Nephron progenitor cell (in vitro differentiated cells): ENCODE measurements at regions not wholly inside any gene's neighbourhood (a gene's known extent, or its start where the extent isn't known, plus 50 kb on each side); places are given as distances from the start of the nearest gene placed in this dataset.
"Not testable (repeated sequence)": the region's sequence is repeated elsewhere in the genome, so short reads cannot be mapped to it uniquely, and the experiment has no call there.

Source experiments
- DNase-seq: peaks from one replicate; pipeline ENCODE4 v3.0.0; 2021
- H3K27ac Mint-ChIP-seq: 2 replicates; pipeline ENCODE4 v1.8.0; 2021; ENCODE audit warnings: mild to moderate bottlenecking, moderate library complexity, mixed read lengths
- H3K27me3 Mint-ChIP-seq: 2 replicates; pipeline ENCODE4 v1.8.0; 2021; ENCODE audit warnings: mild to moderate bottlenecking, low read depth, mixed read lengths; ENCODE audit not compliant: poor library complexity
- H3K36me3 Mint-ChIP-seq: 2 replicates; pipeline ENCODE4 v1.8.0; 2021; ENCODE audit warnings: low read depth, mixed read lengths
- H3K4me1 Mint-ChIP-seq: 2 replicates; pipeline ENCODE4 v1.8.0; 2021; ENCODE audit warnings: mixed read lengths
- H3K4me3 Mint-ChIP-seq: 2 replicates; pipeline ENCODE4 v1.8.0; 2021; ENCODE audit warnings: mild to moderate bottlenecking, moderate library complexity, mixed read lengths
- H3K9me3 Mint-ChIP-seq: 2 replicates; pipeline ENCODE4 v1.8.0; 2021; ENCODE audit warnings: mild to moderate bottlenecking, moderate library complexity, mixed read lengths
- TF ChIP-seq, protein P1 (sequence below): fragments of 200-600 bp; sonication (generic); IDR thresholded peaks from 2 replicates; pipeline ENCODE4 v1.5.0; 2021; ENCODE audit warnings: antibody characterized with exemption

DNA sequence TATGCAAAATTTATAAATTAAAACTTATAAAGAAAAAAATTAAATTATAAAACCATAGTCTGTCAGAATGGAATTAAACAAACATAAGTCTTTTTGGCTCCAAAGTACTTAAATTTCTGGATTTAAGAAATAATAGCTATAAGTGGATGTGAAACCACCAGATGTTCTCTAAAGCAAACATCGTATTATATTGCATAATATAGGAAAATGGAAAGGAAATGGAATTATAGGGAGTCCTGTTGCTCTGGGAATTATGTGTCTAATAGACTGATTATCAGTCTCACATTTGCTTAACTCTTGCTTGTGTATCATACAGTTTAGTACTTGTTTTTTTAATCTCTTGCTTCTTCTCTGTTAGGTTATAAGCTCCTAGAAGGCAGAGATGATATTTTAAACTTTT is 819.2 kb downstream of the RAPGEF2 start:
- TF ChIP-seq, protein P1, sequence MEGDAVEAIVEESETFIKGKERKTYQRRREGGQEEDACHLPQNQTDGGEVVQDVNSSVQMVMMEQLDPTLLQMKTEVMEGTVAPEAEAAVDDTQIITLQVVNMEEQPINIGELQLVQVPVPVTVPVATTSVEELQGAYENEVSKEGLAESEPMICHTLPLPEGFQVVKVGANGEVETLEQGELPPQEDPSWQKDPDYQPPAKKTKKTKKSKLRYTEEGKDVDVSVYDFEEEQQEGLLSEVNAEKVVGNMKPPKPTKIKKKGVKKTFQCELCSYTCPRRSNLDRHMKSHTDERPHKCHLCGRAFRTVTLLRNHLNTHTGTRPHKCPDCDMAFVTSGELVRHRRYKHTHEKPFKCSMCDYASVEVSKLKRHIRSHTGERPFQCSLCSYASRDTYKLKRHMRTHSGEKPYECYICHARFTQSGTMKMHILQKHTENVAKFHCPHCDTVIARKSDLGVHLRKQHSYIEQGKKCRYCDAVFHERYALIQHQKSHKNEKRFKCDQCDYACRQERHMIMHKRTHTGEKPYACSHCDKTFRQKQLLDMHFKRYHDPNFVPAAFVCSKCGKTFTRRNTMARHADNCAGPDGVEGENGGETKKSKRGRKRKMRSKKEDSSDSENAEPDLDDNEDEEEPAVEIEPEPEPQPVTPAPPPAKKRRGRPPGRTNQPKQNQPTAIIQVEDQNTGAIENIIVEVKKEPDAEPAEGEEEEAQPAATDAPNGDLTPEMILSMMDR, result no peak
- no peak for DNase-seq
- no peak overlapping the region for H3K4me3 Mint-ChIP-seq
- H3K27ac Mint-ChIP-seq, result no peak overlapping the region
- no peaks in the 10 kb centered on the region for H3K4me1 Mint-ChIP-seq
- peaks cover 25% of the 10 kb centered on the region for H3K9me3 Mint-ChIP-seq
- no peaks in the 10 kb centered on the region for H3K36me3 Mint-ChIP-seq
- peaks cover 3% of the 10 kb centered on the region for H3K27me3 Mint-ChIP-seq

DNA sequence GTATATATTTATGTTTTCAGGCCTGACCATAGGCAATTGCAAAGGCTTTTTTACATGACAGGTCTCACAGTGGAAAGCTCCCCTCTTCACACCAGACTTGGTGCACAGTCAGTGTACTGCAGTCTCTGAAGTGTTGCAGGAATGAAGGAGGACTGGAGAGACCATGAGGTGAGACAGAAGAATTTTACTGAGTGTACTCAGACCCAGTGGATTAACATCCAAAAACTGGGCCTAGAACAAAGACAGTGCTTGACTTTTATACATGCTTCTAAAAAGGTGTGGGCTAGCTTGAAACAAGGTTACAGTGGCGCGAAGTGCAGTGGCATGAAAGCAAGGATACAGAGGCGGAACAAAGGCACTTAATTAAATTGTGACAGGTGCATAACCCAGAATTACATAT is 822.9 kb downstream of the RAPGEF2 start:
- H3K4me3 Mint-ChIP-seq, result no peak overlapping the region
- H3K27ac Mint-ChIP-seq, result no peak overlapping the region
- no peaks in the 10 kb centered on the region for H3K4me1 Mint-ChIP-seq
- no peaks in the 10 kb centered on the region for H3K36me3 Mint-ChIP-seq
- peaks cover 3% of the 10 kb centered on the region for H3K27me3 Mint-ChIP-seq
- H3K9me3 Mint-ChIP-seq, result peaks cover 51% of the 10 kb centered on the region
- DNase-seq, result no peak
- TF ChIP-seq, protein P1, result no peak

DNA sequence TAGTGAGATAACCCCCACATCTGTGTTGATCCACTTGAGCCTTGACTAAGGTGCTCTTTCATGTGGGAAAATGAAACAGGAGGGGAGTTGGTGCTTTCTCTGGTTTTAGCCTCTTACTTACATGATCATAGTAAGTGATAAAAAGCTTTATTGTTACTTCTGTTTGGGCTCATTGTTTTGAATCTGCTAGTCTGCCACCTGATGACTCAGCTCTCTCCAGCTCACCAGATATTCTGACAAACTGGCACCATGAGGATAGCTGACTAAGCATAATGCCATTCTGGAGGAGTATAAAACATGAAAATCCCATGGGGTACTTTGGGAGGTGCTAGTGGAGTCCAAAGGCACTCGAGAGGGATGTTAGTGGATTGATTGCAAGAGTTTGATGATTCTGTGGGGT is 824.0 kb downstream of the RAPGEF2 start:
- H3K36me3 Mint-ChIP-seq, result no peaks in the 10 kb centered on the region
- DNase-seq, result no peak
- no peaks in the 10 kb centered on the region for H3K4me1 Mint-ChIP-seq
- TF ChIP-seq, protein P1, result no peak
- no peak overlapping the region for H3K27ac Mint-ChIP-seq
- no peak overlapping the region for H3K4me3 Mint-ChIP-seq
- peaks cover 60% of the 10 kb centered on the region for H3K9me3 Mint-ChIP-seq
- H3K27me3 Mint-ChIP-seq, result peaks cover 3% of the 10 kb centered on the region

DNA sequence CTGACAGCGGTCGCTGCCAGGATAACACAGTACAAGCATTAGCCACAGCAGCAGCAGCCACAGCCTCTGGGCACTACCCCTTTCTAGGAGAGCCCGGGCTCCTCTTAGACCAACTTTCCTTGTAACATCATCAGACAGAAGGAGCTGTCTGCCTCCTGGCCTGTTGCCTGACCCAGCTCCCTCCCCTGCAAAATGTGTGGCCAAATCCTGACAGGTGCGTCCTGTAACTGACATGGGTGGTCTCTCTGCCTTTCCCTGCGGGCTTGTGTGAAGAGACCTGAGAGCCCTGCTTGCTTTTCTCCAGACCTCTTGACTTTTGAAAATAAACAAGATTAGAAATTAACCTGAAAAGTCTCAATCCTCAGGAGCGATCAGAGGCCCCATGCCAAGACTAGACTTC is 824.9 kb downstream of the RAPGEF2 start:
- H3K4me1 Mint-ChIP-seq, result no peaks in the 10 kb centered on the region
- H3K27ac Mint-ChIP-seq, result no peak overlapping the region
- H3K9me3 Mint-ChIP-seq, result peaks cover 63% of the 10 kb centered on the region
- DNase-seq, result no peak
- no peak overlapping the region for H3K4me3 Mint-ChIP-seq
- no peaks in the 10 kb centered on the region for H3K36me3 Mint-ChIP-seq
- H3K27me3 Mint-ChIP-seq, result peaks cover 3% of the 10 kb centered on the region
- TF ChIP-seq, protein P1, result no peak

DNA sequence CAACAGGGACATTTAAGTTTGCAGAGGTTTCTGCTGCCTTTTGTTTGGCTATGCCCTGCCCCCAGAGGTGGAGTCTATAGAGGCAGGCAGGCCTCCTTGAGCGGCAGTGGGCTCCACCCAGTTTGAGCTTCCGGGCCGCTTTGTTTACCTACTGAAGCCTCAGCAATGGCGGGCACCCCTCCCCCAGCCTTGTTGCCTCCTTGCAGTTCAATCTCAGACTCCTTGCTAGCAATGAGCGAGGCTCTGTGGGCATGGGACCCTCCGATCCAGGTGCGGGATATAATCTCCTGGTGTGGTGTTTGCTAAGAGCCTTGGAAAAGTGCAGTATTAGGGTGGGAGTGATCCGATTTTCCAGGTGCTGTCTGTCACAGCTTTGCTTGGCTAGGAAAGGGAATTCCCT is 831.7 kb downstream of the RAPGEF2 start:
- H3K36me3 Mint-ChIP-seq, DNase-seq, H3K27me3 Mint-ChIP-seq, H3K27ac Mint-ChIP-seq, H3K4me3 Mint-ChIP-seq, H3K4me1 Mint-ChIP-seq: not testable (repeated sequence)
- peaks cover 58% of the 10 kb centered on the region for H3K9me3 Mint-ChIP-seq

DNA sequence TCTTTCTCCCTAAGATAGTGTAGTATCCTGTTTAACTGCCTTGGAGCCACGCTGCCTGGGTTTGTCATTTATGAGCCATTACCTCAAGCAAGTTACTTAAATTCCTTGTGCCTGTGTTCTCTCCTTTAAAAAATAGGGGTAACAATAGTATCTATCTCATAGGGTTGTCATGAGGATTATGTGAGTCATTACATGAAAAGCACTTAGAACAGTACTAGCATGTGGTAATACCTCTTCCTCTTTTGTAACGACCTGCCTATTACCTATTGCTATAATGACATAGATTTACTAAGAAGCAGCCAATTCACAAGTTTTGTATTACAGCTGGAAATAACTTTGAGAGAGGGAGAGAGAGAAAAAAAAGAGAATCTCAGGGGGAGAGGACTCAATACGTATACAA is 834.7 kb downstream of the RAPGEF2 start:
- Mint-ChIP-seq H3K36me3 (no peaks in the 10 kb centered on the region), H3K4me1 (no peaks in the 10 kb centered on the region), H3K27ac (no peak overlapping the region), H3K4me3 (no peak overlapping the region), H3K9me3 (peaks cover 38% of the 10 kb centered on the region), H3K27me3 (no peaks in the 10 kb centered on the region)
- no peak for DNase-seq
- TF ChIP-seq, protein P1, result no peak

DNA sequence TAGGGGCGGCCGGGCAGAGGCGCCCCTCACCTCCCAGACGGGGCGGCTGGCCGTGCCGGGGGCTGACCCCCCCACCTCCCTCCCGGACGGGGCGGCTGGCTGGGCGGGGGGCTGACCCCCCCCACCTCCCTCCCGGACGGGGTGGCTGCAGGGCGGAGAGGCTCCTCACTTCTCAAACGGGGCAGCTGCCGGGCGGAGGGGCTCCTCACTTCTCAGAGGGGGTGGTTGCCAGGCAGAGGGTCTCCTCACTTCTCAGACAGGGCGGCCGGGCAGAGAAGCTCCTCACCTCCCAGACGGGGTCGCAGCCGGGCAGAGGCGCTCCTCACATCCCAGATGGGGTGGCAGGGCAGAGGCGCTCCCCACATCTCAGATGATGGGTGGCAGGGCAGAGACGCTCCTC is 836.8 kb downstream of the RAPGEF2 start:
- not testable (repeated sequence) for H3K36me3 Mint-ChIP-seq, H3K4me3 Mint-ChIP-seq

More for the DNA sequence above, 836.8 kb downstream of the RAPGEF2 start:
- not testable (repeated sequence) for H3K27me3 Mint-ChIP-seq, H3K4me1 Mint-ChIP-seq, DNase-seq, H3K27ac Mint-ChIP-seq
- H3K9me3 Mint-ChIP-seq, result peaks cover 25% of the 10 kb centered on the region
